Kidney (tissue), 13 donors: ENCODE measurements at regions not wholly inside any gene's neighbourhood (a gene's known extent, or its start where the extent isn't known, plus 50 kb on each side); places are given as distances from the start of the nearest gene placed in this dataset.

ENCODE experiments used
- DNase-seq, 5 donors: peaks; one replicate each; pipeline ENCODE4 v3.0.0-alpha.2; 2013 to 2020
- FAIRE-seq: peaks from 2 replicates; lab custom pipeline; 2012; peaks lifted over from hg19 to GRCh38; lab: Jason Lieb, UNC
- H3K27ac ChIP-seq, 2 donors: one replicate each; pipeline ENCODE4 v1.7.0; 2013; ENCODE audit warnings: low read depth in 2 of 2, low read length in 2 of 2, inconsistent platforms in 1 of 2
- H3K27me3 ChIP-seq: one replicate; pipeline ENCODE4 v1.7.1; 2013; ENCODE audit warnings: low read length, inconsistent platforms; ENCODE audit not compliant: control insufficient read depth, insufficient read depth
- H3K36me3 ChIP-seq, 3 donors: one replicate each; pipeline versions ENCODE4 v1.7.0 to v1.7.1; 2013; ENCODE audit warnings: low read length in 3 of 3, control low read depth in 1 of 3, inconsistent platforms in 1 of 3; ENCODE audit not compliant: insufficient read depth in 3 of 3, control insufficient read depth in 2 of 3
- H3K4me1 ChIP-seq, 3 donors: one replicate each; pipeline versions ENCODE4 v1.7.0 to v1.7.1; 2013; ENCODE audit warnings: low read length in 3 of 3, inconsistent platforms in 1 of 3, low read depth in 1 of 3; ENCODE audit not compliant: control insufficient read depth in 2 of 3, insufficient read depth in 2 of 3
- H3K4me3 ChIP-seq, 3 donors: one replicate each; pipeline versions ENCODE4 v1.7.0 to v1.8.1; 2013; ENCODE audit warnings: low read length in 3 of 3, control low read depth in 1 of 3, inconsistent platforms in 1 of 3
- H3K9ac ChIP-seq, 3 donors: one replicate each; pipeline versions ENCODE4 v1.7.0 to v1.7.1; 2013; ENCODE audit warnings: low read length in 3 of 3, control low read depth in 1 of 3, inconsistent platforms in 1 of 3
- H3K9me3 ChIP-seq, 3 donors: one replicate each; pipeline versions ENCODE4 v1.7.0 to v1.7.1; 2013; ENCODE audit warnings: low read length in 3 of 3, control low read depth in 1 of 3, inconsistent platforms in 1 of 3; ENCODE audit not compliant: control insufficient read depth in 2 of 3, insufficient read depth in 1 of 3
- intact Hi-C: fragments of 100-400 bp; cut with DNase I; formaldehyde crosslinking; loops from one replicate; pipeline ENCODE4 v1.11.1; 2022
- TF ChIP-seq, protein P1 (sequence below): IDR thresholded peaks from 3 replicates; pipeline ENCODE4 v1.5.1; 2012; ENCODE audit warnings: mild to moderate bottlenecking, moderate library complexity, borderline replicate concordance; ENCODE audit not compliant: insufficient read depth; ENCODE audit errors: extremely low read depth
- donor health status: control.
- donor health status: control.
- donor health status: control.
- donor health status: control.
- donor health status: control.
- donor health status: DM: yes; HTN: yes; CAD: no.
- donor health status: Normal renal cell carcinoma (clear cell type).

- Histone ChIP-seq H3K4me3 (no peak overlapping the region), H3K36me3 (no peaks in the 10 kb centered on the region), H3K9me3 (no peaks in the 10 kb centered on the region), H3K27ac (no peak overlapping the region), H3K27me3 (no peaks in the 10 kb centered on the region), H3K9ac (no peak overlapping the region), H3K4me1 (no peaks in the 10 kb centered on the region)
- no peak for DNase-seq
- intact Hi-C loops: no loop called here
- FAIRE-seq: no peak
- TF ChIP-seq, protein P1, sequence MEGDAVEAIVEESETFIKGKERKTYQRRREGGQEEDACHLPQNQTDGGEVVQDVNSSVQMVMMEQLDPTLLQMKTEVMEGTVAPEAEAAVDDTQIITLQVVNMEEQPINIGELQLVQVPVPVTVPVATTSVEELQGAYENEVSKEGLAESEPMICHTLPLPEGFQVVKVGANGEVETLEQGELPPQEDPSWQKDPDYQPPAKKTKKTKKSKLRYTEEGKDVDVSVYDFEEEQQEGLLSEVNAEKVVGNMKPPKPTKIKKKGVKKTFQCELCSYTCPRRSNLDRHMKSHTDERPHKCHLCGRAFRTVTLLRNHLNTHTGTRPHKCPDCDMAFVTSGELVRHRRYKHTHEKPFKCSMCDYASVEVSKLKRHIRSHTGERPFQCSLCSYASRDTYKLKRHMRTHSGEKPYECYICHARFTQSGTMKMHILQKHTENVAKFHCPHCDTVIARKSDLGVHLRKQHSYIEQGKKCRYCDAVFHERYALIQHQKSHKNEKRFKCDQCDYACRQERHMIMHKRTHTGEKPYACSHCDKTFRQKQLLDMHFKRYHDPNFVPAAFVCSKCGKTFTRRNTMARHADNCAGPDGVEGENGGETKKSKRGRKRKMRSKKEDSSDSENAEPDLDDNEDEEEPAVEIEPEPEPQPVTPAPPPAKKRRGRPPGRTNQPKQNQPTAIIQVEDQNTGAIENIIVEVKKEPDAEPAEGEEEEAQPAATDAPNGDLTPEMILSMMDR: no peak
Observed at GRCh38 chr5:167678481-167678880, 613.0 kb upstream of the WWC1 start.

DNA sequence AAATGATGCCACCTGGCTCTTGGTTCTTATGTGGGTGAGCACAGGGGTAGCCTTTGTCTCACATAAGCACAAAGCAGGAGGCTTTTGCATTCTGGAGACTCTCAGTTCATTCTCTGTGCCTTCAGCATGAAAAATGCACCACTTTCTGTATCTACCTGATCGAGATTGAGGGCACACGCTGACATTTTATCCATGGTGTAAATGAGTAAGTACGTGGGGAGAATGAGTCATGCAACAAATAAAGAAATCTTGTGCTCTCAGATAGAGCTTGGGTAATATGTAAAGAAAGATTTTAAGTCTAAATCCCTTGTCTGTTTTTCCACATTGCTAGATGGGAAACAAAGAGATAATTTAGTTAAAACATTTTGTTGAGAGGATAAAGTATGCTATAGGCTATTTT is 607.2 kb upstream of the WWC1 start:
- intact Hi-C loops: no loop called here
- Histone ChIP-seq H3K4me1 (no peaks in the 10 kb centered on the region), H3K36me3 (no peaks in the 10 kb centered on the region), H3K9ac (no peak overlapping the region), H3K9me3 (no peaks in the 10 kb centered on the region), H3K4me3 (no peak overlapping the region), H3K27me3 (no peaks in the 10 kb centered on the region), H3K27ac (no peak overlapping the region)
- DNase-seq: no peak
- TF ChIP-seq, protein P1: no peak
- FAIRE-seq: no peak

- no peak for FAIRE-seq
- no peak for DNase-seq
- intact Hi-C loops: no loop called here
- no peaks in the 10 kb centered on the region for H3K9me3 ChIP-seq
- no peak overlapping the region for H3K4me3 ChIP-seq
- no peaks in the 10 kb centered on the region for H3K27me3 ChIP-seq
- no peak overlapping the region for H3K9ac ChIP-seq
- H3K36me3 ChIP-seq: no peaks in the 10 kb centered on the region
- H3K4me1 ChIP-seq: no peaks in the 10 kb centered on the region
- TF ChIP-seq, protein P1: no peak
- H3K27ac ChIP-seq: no peak overlapping the region
Observed at GRCh38 chr5:167688341-167689130, 602.9 kb upstream of the WWC1 start.
